Activated CD4-positive, alpha-beta T cell treated with anti-CD3 and anti-CD28 coated beads for 48 hours (primary cell): ENCODE measurements at regions not wholly inside any gene's neighbourhood (a gene's known extent, or its start where the extent isn't known, plus 50 kb on each side); places are given as distances from the start of the nearest gene placed in this dataset.
"Not testable (repeated sequence)": the region's sequence is repeated elsewhere in the genome, so short reads cannot be mapped to it uniquely, and the experiment has no call there.

Source experiments
- DNase-seq: peaks from one replicate; pipeline ENCODE4 v3.0.0-alpha.2; 2020

- not testable (repeated sequence) for DNase-seq
Measured at GRCh38 chr15:34528055-34528754, 55.2 kb downstream of the GOLGA8B start.

- DNase-seq, result not testable (repeated sequence)
Measured at GRCh38 chr15:34527641-34528040, 55.8 kb downstream of the GOLGA8B start.

GRCh38 chr15:34523849-34524248 lies 59.6 kb downstream of the GOLGA8B start:
- not testable (repeated sequence) for DNase-seq

GRCh38 chr15:34522601-34523000 lies 60.9 kb downstream of the GOLGA8B start:
- not testable (repeated sequence) for DNase-seq

- not testable (repeated sequence) for DNase-seq
Measured at GRCh38 chr15:34521802-34522485, 61.5 kb downstream of the GOLGA8B start.

- no peak for DNase-seq
Measured at GRCh38 chr15:34520566-34520965, 62.9 kb downstream of the GOLGA8B start.

- not testable (repeated sequence) for DNase-seq
Measured at GRCh38 chr15:34520010-34520409, 63.4 kb downstream of the GOLGA8B start.

GRCh38 chr15:34514251-34514670 lies 69.2 kb downstream of the GOLGA8B start:
- DNase-seq, result peak; percentile 18

GRCh38 chr15:34512628-34513027 lies 70.8 kb downstream of the GOLGA8B start:
- DNase-seq, result no peak

GRCh38 chr15:34501131-34501530 lies 63.5 kb upstream of the GOLGA8A start:
- no peak for DNase-seq

GRCh38 chr15:34496207-34496995 lies 58.8 kb upstream of the GOLGA8A start:
- no peak for DNase-seq

- DNase-seq, result not testable (repeated sequence)
Measured at GRCh38 chr15:34495707-34496106, 58.1 kb upstream of the GOLGA8A start.

- no peak for DNase-seq
Measured at GRCh38 chr15:34494084-34494399, 56.4 kb upstream of the GOLGA8A start.

- DNase-seq, result no peak
Measured at GRCh38 chr15:34493001-34493400, 55.4 kb upstream of the GOLGA8A start.

GRCh38 chr15:34491488-34491887 lies 53.9 kb upstream of the GOLGA8A start:
- not testable (repeated sequence) for DNase-seq

- no peak for DNase-seq
Measured at GRCh38 chr15:34490417-34491193, 53.0 kb upstream of the GOLGA8A start.

GRCh38 chr15:34488973-34489959 lies 51.7 kb upstream of the GOLGA8A start:
- DNase-seq, result not testable (repeated sequence)
